Body of pancreas (tissue), 4 donors: ENCODE measurements at regions not wholly inside any gene's neighbourhood (a gene's known extent, or its start where the extent isn't known, plus 50 kb on each side); places are given as distances from the start of the nearest gene placed in this dataset.

Source experiments
- ATAC-seq: fragments of 150-250 bp; one replicate; pipeline ENCODE4 v1.9.1; 2016
- DNase-seq, 4 donors: peaks; one replicate each; pipeline ENCODE4 v3.0.0-alpha.2; 2019
- H3K27ac ChIP-seq, 4 donors: fragments of 200-600 bp; sonication (generic); 1 replicate in 3 of 4; 2 replicates in 1 of 4; pipeline versions ENCODE4 v1.5.1 to v1.6.1; 2016 to 2019; ENCODE audit warnings: mild to moderate bottlenecking in 1 of 4, mixed read lengths in 1 of 4, moderate library complexity in 1 of 4
- H3K27me3 ChIP-seq, 2 donors: fragments of 200-600 bp; sonication (generic); one replicate each; pipeline ENCODE4 v1.6.0; 2016; ENCODE audit warnings: mild to moderate bottlenecking in 1 of 2
- H3K36me3 ChIP-seq, 2 donors: fragments of 200-600 bp; sonication (generic); replicated peaks in 1 of 2; 2 replicates each; pipeline ENCODE4 v1.5.1; 2016; ENCODE audit warnings: low read depth in 2 of 2; ENCODE audit not compliant: insufficient read depth in 1 of 2
- H3K4me1 ChIP-seq: fragments of 200-600 bp; sonication (generic); one replicate; pipeline ENCODE4 v1.6.0; 2016
- H3K4me3 ChIP-seq, 2 donors: fragments of 200-600 bp; sonication (generic); 1 replicate in 1 of 2; 2 replicates in 1 of 2; pipeline ENCODE4 v1.5.1; 2016 to 2019
- H3K9me3 ChIP-seq, 3 donors: fragments of 200-600 bp; sonication (generic); 1 replicate in 2 of 3; 2 replicates in 1 of 3; pipeline ENCODE4 v1.5.1; 2016
- CTCF ChIP-seq, 7 experiments: fragments of 450-650 bp in 4 of 7; fragments of 200-600 bp in 3 of 7; sonication (generic) in 3 of 7; IDR thresholded peaks; one replicate each; pipeline ENCODE4 v1.5.1; 2016 to 2019; ENCODE audit warnings: antibody characterized with exemption in 7 of 7
- POLR2A ChIP-seq, 3 donors: fragments of 450-650 bp; IDR thresholded peaks; one replicate each; pipeline ENCODE4 v1.6.1; 2016; ENCODE audit warnings: antibody characterized with exemption in 3 of 3, mild to moderate bottlenecking in 2 of 3
- WGBS, 2 donors: methylation state at CpG; one replicate each; pipeline ENCODE4 v1.1.5; 2017; 5-methylcytosine and 5-hydroxymethylcytosine counted together
- intact Hi-C: fragments of 100-400 bp; cut with DNase I; formaldehyde crosslinking; loops from one replicate; pipeline ENCODE4 v1.15.1; 2023

- peaks cover 8% of the 10 kb centered on the region for H3K4me1 ChIP-seq
- no peaks in the 10 kb centered on the region for H3K9me3 ChIP-seq
- TF ChIP-seq CTCF (IDR thresholded peaks at IDR 0.05) (no peak), POLR2A (IDR thresholded peaks at IDR 0.05) (no peak)
- intact Hi-C loops, result no loop called here
- ATAC-seq (no peak), DNase-seq (no peak)
- H3K27me3 ChIP-seq, result no peaks in the 10 kb centered on the region
- no peak overlapping the region for H3K27ac ChIP-seq
- H3K36me3 ChIP-seq, result no peaks in the 10 kb centered on the region
- H3K4me3 ChIP-seq, result no peak overlapping the region
- 79 to 89% methylated on average over 20 of the region's 20 CpGs for WGBS, 2 donors
Observed at GRCh38 chr2:242038166-242038927, 168.8 kb downstream of the RTP5 start.

GRCh38 chr2:242038928-242039341, 169.4 kb downstream of the RTP5 start:
- DNase-seq (no peak), ATAC-seq (no peak)
- no peak overlapping the region for H3K4me3 ChIP-seq
- intact Hi-C loops, result no loop called here
- no peaks in the 10 kb centered on the region for H3K9me3 ChIP-seq
- TF ChIP-seq CTCF (IDR thresholded peaks at IDR 0.05), result no peak
- no peak for TF ChIP-seq POLR2A (IDR thresholded peaks at IDR 0.05)
- H3K27me3 ChIP-seq, result no peaks in the 10 kb centered on the region
- no peak overlapping the region for H3K27ac ChIP-seq
- 79 to 88% methylated on average over 10 to 13 of the region's 13 CpGs for WGBS, 2 donors
- H3K4me1 ChIP-seq, result peaks cover 8% of the 10 kb centered on the region
- H3K36me3 ChIP-seq, result no peaks in the 10 kb centered on the region

- Histone ChIP-seq H3K36me3 (no peaks in the 10 kb centered on the region), H3K27ac (no peak overlapping the region), H3K4me3 (no peak overlapping the region), H3K4me1 (peaks cover 7% of the 10 kb centered on the region), H3K9me3 (no peaks in the 10 kb centered on the region), H3K27me3 (no peaks in the 10 kb centered on the region)
- intact Hi-C loops, result no loop called here
- no peak for TF ChIP-seq POLR2A (IDR thresholded peaks at IDR 0.05)
- no peak for TF ChIP-seq CTCF (IDR thresholded peaks at IDR 0.05)
- DNase-seq, result no peak
- WGBS, 2 donors, result 87 to 95% methylated on average over 8 to 9 of the region's 10 CpGs
- ATAC-seq, result no peak
Observed at GRCh38 chr2:242040303-242040655, 170.8 kb downstream of the RTP5 start.

GRCh38 chr2:242040681-242041080, 171.2 kb downstream of the RTP5 start:
- no peak overlapping the region for H3K4me3 ChIP-seq
- no peak overlapping the region for H3K27ac ChIP-seq
- 80 to 84% methylated on average over 8 to 15 of the region's 15 CpGs for WGBS, 2 donors
- no peak for TF ChIP-seq POLR2A (IDR thresholded peaks at IDR 0.05)
- TF ChIP-seq CTCF (IDR thresholded peaks at IDR 0.05), result no peak
- DNase-seq, result no peak
- H3K36me3 ChIP-seq, result no peaks in the 10 kb centered on the region
- H3K9me3 ChIP-seq, result no peaks in the 10 kb centered on the region
- ATAC-seq, result no peak
- H3K4me1 ChIP-seq, result peaks cover 3% of the 10 kb centered on the region
- no peaks in the 10 kb centered on the region for H3K27me3 ChIP-seq
- intact Hi-C loops, result no loop called here

GRCh38 chr2:242041816-242042215, 172.3 kb downstream of the RTP5 start:
- H3K27me3 ChIP-seq, result no peaks in the 10 kb centered on the region
- no peaks in the 10 kb centered on the region for H3K4me1 ChIP-seq
- no peak overlapping the region for H3K27ac ChIP-seq
- H3K4me3 ChIP-seq, result no peak overlapping the region
- DNase-seq, result no peak
- intact Hi-C loops, result no loop called here
- no peaks in the 10 kb centered on the region for H3K9me3 ChIP-seq
- ATAC-seq, result no peak
- 80 to 89% methylated on average over 3 of the region's 3 CpGs for WGBS, 2 donors
- TF ChIP-seq CTCF (IDR thresholded peaks at IDR 0.05) (no peak), POLR2A (IDR thresholded peaks at IDR 0.05) (no peak)
- no peaks in the 10 kb centered on the region for H3K36me3 ChIP-seq
